GM23248 (cell line): ENCODE measurements at regions not wholly inside any gene's neighbourhood (a gene's known extent, or its start where the extent isn't known, plus 50 kb on each side); places are given as distances from the start of the nearest gene placed in this dataset.

Experiments
- EZH2 ChIP-seq: fragments of 200-600 bp; sonication (generic); IDR thresholded peaks from 2 replicates; pipeline ENCODE4 v1.6.1; 2018; ENCODE audit warnings: antibody characterized with exemption, mild to moderate bottlenecking; ENCODE audit not compliant: insufficient read depth, poor library complexity, severe bottlenecking
- EZH2phosphoT487 ChIP-seq: fragments of 200-600 bp; sonication (generic); IDR thresholded peaks from 2 replicates; pipeline ENCODE4 v1.6.1; 2018; ENCODE audit warnings: antibody characterized with exemption, moderate library complexity, mild to moderate bottlenecking, low read depth; ENCODE audit not compliant: insufficient read depth

- TF ChIP-seq EZH2: no peak
- TF ChIP-seq EZH2phosphoT487: no peak
These were observed 180.9 kb upstream of the TOX3 start for GRCh38 chr16:52727849-52728248.
